HTR-8/SVneo (cell line): ENCODE measurements at regions not wholly inside any gene's neighbourhood (a gene's known extent, or its start where the extent isn't known, plus 50 kb on each side); places are given as distances from the start of the nearest gene placed in this dataset.
"Not testable (repeated sequence)": the region's sequence is repeated elsewhere in the genome, so short reads cannot be mapped to it uniquely, and the experiment has no call there.

Experiments
- DNase-seq: peaks from one replicate; pipeline ENCODE4 v3.0.0; 2011; ENCODE audit warnings: low spot score, mixed read lengths; ENCODE audit not compliant: insufficient read length
- FAIRE-seq: peaks from 2 replicates; lab custom pipeline; 2011; peaks lifted over from hg19 to GRCh38; lab: Jason Lieb, UNC

DNA sequence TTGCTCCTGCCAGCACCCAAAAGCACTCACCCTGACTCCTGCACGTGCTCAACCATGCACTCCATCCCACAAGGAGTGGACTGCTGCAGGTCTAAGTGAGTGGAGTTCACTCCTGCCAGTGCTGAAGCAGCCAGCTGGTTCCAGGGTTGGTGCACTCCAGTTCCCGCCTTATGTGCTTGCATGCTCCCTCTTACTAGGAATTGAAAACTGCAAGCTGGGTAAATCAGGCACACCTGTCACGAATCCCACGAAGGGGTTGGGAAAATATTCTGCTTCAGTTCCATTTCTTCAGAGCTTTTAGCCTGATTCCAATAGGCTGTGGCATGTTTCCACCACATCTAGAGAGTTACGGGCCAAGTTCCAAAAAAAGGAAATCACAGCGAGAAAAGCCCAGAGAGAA lies 1365.5 kb upstream of the CHAC2 start:
- DNase-seq (no peak), FAIRE-seq (no peak)

DNA sequence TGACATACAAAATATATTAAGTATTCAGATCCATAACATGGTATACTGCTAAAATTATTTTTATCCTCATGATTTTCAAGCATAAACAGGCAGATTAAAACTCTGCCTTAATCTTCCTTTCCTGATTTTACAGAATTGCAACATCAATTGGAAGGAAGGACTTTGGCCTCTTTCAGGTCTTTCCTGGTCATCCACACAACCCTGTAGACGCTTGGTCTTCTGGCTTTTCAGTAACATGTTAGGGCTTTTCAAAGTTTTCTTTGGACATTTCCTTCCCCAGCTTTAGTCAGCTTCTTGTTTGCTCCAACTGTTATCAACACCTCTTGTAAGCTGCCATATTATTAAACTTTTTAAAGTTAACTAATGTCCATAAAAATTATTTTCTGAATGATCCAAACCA lies 1364.9 kb upstream of the NRXN1 start:
- DNase-seq, result no peak
- no peak for FAIRE-seq

DNA sequence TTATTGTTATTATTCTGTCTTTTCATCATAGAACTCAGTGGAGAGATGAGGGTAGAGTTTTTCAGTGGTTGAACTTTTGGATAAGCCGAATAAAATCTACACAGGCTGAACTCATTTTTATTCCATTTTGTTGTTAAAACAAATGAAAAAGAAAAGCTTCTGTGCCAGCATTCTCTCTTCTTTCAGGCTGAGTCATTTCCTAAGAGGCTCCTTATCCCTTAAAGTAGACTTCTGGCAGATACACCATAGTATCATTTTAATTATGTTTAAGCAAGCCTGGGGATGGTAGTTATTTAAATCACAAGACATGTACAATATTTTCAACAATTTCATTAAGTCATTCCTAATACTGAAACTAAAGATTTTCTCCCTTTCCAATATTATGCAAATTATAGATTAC lies 1364.0 kb upstream of the NRXN1 start:
- no peak for FAIRE-seq
- DNase-seq, result no peak

DNA sequence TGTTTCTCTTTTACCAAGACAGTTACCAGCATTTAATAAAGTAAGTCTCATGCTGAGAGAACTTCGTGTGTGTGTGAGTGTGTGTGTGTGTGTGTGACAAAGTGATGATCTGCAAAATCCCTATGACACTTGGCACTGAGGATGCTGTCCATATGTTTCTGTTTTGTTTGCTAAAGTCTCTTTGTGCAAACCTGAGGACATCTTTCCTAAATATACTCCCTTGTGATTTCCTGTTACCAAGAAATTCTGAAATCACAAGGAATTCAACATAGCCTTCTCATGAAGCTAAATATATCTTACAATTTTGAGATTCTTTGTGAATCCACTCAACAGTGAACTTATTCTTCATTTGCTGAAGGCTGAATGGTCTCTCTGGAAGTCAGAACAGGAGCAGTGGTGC lies 1359.7 kb upstream of the NRXN1 start:
- DNase-seq, result no peak
- peak; percentile 13 for FAIRE-seq

DNA sequence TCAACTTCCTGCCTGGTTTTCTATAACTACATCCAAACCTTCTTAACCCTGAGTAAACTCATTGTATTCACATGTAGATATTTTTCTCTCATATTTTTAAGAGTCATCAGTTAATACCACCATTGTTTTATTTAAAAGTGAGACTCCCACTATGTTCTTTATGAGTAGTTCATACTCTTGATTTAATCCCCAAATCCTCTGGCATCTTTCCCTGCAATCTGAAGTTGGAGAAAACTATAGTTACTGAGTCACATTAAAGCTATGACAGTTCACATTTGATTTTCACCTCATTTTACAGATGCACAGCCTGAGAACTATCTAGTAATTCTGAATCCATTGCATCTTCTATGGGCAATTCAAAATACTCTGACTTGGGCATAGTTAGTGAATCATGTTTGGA lies 1358.7 kb upstream of the NRXN1 start:
- FAIRE-seq, result no peak
- DNase-seq, result no peak

DNA sequence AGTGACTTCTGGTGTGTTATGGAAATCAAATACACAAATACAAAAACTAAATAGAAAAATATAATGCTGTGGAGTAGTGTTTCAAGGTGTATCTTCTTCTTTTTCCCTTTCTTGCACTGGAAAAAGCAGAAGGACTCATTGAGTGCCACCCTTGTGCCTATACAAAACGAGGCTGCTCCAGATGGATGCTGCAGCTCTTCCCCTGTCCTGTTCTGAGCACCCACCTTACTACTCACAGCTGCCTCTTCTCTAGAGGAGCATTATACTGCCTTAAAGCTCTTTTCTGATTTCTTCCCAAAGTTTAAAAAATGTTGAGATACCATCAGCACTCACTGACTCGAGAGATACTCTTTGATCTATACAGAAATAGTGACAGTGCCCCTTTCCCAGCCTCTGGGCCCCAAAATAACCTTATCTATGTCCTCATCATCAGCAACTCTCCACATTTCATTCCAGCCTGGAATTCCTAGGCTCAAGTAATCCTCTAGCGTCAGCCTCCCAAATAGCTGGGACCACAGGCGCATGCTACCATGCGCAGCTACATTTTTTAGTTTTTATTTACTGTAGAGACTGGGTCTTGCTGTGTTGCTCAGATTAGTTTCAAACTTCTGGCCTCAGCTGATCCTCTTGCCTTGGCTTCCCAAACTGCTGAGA lies 1356.1 kb upstream of the NRXN1 start:
- DNase-seq (no peak), FAIRE-seq (no peak)

DNA sequence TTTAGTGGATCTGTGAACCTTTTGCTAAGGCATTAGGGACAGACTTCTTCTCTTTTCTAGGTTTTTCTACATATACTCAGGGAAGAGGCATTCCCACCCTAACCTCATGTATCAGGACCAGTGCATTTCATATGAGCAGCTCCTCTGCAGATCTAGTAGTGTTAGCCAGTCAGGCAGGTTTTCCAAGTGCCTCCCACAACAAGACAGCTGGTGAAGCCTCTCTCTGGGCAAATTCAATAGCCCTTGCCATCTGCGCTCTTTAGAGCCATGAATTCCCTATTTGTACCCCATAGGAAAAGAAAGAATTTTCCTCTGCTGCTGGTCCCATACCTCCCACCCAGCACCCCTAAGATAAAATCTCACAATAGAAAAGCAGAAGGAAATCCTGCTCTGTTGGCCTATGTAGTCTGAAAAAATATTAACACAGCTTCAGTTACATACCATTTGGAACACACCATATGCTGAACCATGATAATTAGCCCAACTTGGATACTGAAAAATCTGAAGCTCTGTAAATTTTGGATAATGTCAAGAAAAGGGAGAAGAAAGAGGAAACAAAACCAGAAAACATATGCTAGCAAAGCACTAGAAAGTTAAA lies 1354.6 kb upstream of the NRXN1 start:
- DNase-seq, result no peak
- FAIRE-seq, result no peak

DNA sequence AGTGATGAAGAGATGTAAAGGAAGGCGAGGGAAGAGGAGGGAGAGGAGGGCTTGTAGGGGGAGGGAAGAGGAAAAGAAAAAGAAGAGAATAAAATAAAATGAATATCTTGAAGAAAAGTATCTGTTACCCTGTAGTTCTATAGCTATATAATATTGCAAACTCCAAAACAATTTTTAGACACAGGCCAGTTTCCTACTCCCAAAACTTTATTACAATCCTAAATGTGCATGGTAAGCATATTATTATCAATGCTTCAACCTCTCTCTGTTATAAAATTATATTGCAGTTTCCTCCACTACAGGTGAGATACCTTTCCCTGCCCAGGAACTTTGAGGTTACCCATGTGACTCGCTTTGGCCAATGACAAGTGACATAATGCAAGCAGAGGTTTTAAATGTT lies 1351.6 kb upstream of the NRXN1 start:
- FAIRE-seq, result no peak

DNA sequence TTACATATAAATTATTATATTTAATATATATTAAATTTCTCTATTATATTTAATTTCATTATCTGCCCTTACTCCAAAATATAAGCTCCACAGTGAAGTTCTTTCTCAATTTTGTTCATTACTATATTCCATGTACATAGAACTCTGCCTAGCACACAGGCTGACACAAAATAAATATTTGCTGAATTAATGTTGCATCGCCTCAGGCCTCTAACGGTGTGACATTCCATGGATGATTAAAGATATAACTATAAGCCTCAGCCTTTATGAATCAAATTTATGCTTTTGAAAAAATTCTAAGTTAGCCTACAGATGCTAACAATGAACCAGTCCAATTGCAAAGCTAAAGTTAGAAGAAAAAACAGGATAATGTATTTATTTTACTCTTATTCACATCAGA lies 1337.2 kb upstream of the NRXN1 start:
- FAIRE-seq (no peak), DNase-seq (no peak)

More for the DNA sequence above, 1351.6 kb upstream of the NRXN1 start:
- DNase-seq, result no peak

DNA sequence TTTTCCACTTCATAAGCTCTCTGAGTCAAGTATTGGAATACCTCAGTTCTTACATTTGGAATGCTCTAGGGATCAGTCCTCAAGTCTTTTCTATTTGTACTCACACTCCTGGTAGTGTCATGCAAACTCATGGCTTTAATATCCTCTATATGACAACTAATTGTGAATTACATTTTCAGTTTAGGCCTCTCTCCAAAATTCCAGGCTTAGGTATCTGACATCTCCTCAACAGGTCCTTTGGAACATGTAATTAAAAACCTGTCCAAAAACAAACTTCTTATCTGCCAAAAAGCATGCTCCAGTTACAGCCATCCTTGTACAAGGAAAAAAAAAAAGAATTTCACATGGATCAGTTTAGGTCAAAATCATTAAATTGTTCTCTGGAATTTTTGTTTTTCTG lies 1336.2 kb upstream of the NRXN1 start:
- no peak for FAIRE-seq
- DNase-seq, result no peak

DNA sequence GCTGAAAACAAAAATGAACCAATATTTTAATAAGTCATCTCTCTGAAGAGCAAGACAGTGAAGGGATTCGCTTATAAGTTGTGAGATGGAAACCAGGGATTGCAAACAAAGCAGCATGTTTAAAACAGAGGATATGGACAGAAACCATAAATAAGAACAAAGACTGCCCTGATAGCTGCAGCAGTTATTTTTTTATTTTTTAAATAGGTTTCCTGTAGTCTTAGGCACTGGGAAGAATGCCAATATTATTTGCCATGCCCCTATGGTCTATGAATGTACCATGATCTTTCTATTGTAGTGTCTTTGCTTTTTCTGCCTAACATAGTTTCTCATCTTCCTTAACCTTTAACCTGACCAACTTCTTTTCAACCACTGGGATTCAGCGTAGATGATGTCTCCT lies 1334.0 kb upstream of the NRXN1 start:
- FAIRE-seq, result no peak
- no peak for DNase-seq

DNA sequence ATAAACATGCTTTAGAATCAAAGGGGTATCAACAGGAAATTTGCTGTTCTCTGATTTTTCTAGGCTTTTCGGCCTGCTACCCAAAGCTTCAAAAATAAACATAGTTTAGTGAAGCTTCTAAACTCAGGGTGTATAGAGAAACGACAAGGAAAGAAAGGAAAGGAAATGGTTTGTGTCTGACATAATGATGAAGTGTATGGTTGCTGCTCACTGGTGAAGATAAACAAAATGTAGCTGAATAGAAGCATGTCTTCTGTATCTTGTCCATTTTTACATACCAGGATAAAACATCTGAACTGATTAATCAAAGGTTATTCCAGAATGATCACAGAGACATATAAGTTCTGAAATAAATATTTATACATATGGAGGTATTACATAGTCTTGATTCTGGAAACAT lies 1324.6 kb upstream of the NRXN1 start:
- DNase-seq, result no peak
- FAIRE-seq, result no peak

DNA sequence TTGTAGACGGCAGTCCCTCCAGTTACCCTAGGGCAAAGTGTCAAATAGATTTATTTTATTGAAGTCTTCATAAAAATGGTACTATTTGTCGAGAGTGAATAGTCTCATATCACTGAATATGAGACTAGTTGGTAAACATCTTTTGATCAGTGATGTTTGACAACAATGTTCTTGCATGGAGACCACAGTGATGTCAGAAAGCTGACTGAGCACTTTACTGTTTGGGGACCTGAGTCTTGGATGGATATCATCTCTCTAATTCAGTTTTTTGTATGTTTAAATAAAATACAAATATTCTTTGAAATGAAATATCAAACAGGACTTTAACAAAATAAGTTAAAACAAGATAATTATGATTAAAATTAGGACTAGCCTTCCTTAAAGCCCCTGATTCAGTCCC lies 1315.4 kb upstream of the NRXN1 start:
- no peak for DNase-seq
- FAIRE-seq, result no peak

DNA sequence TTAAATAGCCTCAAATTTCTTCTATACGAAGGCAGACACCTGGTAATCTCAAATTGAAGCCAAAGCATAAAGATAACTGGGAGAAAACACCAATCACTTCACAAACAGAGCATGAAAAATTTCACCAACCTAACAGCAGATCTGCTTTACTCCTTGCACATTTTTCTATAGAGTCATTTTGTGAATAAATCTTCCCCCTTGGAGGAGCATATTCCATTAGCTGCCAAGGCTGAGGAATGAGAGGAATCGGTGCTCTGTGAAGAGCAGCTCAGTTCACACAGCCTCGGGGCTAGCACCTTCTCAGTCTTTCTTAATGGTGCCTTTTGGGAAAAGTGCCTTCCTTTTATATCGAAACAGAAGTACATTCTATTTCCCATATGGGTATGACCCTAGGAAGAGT lies 1313.7 kb upstream of the NRXN1 start:
- FAIRE-seq (no peak), DNase-seq (no peak)

DNA sequence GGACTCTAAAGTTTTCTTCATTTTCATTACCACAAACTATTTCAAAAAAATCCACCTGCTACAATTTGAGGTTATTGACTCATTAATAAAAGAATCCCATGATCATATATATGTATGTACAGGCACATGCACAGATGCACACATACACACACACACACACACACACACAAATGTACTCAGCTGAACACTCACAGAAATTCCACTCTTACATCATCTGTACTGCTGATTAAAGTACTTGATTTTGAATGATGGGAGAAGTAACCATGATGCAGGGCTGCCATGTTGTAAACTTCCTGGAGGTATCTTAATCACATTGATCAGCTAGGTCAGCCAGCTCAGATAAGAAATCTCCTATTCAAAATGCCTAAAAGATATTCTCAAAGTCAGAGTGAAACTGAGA lies 1313.2 kb upstream of the NRXN1 start:
- FAIRE-seq (no peak), DNase-seq (no peak)

DNA sequence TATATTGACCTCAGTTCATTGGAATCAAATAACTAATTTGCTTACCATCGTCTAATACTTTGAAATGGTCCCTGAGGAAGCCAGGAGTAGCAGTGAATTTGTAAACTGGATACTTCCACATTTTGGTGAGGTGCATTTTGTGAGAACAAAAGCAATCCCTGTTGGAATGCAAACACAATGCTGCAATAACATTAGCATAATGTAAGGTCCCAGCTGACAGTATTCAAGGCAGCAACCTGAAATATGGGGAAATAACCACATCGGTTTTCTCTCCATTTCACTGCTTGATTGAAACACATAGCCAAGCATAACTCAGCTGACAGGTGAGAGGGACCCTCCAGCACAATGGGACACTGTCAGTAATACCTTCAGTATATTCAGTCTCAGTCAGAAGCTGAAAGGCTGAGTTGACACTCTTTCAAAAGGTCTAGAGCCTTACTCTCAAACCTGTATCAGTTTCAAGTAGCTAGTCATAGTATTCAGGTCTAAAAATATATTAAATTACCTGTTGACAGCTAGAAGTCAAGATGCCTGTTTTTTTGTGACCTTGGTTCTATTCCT lies 1311.9 kb upstream of the NRXN1 start:
- DNase-seq (no peak), FAIRE-seq (no peak)

DNA sequence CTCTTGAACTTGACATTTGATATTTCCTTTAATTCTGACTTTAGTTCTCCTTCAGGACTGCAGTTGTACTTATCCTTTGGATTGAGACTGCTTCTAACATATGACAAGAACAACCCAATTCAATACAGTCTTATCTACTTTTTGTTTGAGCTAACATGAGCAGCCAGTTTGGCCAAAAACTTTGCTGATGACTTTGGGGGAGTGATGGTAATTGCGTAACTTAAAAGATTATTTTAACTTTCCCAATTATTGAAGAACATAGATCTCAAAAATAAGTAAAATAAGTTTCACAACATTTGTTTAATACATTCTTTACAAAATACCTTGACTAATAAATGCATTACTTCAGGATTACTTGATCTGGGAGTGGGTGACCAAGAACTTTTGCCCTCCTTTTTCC lies 1311.1 kb upstream of the NRXN1 start:
- FAIRE-seq, result no peak

DNA sequence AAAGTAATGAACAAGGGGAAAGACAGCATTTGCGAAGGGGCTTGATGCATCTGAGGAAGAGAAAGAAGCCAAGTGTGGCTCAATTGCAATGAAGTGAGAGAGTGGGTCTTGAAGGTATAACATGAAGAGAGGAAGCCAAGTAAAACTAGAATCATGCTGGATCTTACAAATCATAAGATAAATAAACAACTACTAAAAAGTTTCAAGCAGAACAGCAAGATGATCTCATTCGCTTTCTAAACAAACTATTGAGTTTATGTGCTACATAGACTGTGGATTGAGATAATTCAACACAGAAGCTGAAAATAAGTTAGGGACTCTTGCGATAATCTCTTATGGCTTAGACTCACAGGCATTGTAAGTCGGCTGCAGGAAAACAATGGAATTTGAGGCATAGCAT lies 1310.5 kb upstream of the NRXN1 start:
- DNase-seq (no peak), FAIRE-seq (no peak)

More for the DNA sequence above, 1311.1 kb upstream of the NRXN1 start:
- no peak for DNase-seq

DNA sequence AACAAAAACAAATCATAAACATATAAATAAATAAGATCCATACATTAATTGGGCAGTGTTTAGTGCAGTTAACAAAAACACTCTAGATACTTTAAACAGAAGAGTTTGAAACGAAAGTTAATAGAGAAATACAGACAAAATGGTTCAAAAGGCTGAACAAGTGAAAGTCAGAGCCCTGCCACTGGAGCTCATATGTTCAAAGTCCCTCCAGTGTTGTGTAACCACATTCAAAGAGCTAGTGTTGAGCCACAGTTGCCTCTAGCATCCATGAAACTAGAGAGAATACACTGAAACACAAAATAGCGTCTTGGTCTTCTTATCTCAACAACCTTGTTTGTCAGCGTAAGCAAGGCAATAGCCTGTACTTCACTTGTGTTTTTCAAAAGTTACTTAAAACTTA lies 1309.8 kb upstream of the NRXN1 start:
- DNase-seq, result no peak
- no peak for FAIRE-seq

DNA sequence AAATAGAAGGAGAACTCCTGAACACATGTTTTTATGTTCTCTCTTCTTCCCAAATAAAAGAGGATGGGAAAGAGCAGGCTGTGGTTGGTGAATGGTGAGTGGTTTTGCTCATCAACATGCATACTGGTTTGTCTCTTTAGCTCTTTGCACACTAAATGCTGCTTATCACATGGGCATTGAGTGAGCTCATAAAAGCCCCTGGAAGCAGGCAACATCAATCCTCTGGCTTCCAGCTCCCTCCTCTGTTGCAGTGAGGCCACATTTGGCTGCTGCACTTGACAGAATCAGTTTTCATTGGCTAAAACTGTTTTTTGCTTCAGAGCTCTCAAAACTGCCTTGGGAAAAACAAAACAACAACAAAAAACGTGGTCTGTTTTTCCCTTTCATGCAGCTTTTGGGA lies 1308.2 kb upstream of the NRXN1 start:
- DNase-seq, result no peak
- FAIRE-seq, result no peak

DNA sequence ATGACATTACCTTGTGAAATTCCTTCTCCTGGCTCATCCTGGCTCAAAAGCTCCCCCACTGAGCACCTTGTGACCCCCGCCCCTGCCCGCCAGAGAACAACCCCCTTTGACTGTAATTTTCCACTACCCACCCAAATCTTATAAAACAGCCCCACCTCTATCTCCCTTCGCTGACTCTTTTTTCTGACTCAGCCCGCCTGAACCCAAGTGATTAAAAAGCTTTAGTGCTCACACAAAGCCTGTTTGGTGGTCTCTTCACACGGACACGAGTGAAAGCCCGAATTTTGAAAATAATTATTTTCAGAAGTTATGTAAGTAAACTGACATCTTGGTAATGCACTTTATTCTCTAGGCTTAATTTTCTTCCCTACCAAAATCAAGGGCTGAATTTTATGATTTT lies 1305.9 kb upstream of the NRXN1 start:
- DNase-seq, FAIRE-seq: not testable (repeated sequence)

DNA sequence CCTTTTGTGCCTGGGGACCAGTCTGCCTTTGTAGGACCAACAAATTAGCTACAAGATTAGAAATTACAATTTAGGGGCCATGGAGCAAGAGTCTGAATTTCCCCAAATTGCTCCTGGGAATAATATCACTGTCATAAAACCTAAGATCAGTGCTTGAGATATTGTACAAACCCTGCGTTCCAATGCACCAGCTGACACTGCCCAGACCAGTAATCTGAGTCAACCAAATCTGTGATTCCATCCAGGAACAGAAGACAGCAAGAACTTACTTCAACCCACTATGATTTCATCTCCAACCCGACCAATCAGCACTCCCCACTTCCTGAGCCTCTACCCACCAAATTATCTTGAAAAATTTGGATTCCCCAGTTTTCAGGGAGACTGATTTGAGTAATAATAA lies 1305.0 kb upstream of the NRXN1 start:
- FAIRE-seq (no peak), DNase-seq (no peak)
